Astrocyte of the cerebellum (primary cell): ENCODE measurements at regions not wholly inside any gene's neighbourhood (a gene's known extent, or its start where the extent isn't known, plus 50 kb on each side); places are given as distances from the start of the nearest gene placed in this dataset.

Source experiments
- DNase-seq: peaks from one replicate; pipeline ENCODE4 v3.0.0-alpha.2; 2011; ENCODE audit warnings: low read depth
- H3K4me3 ChIP-seq: 2 replicates; pipeline ENCODE4 v1.5.1; 2011; ENCODE audit warnings: mild to moderate bottlenecking, low read depth, low read length, moderate library complexity
- CTCF ChIP-seq: IDR thresholded peaks from 2 replicates; pipeline ENCODE4 v1.5.1; 2012; ENCODE audit warnings: low read length, low read depth, moderate library complexity, mild to moderate bottlenecking; ENCODE audit errors: missing control alignments
- in situ Hi-C: cut with HindIII; loops from 2 replicates; pipeline ENCODE4 v1.10.0; 2017; ENCODE audit warnings: low sequenced_read_pairs

GRCh38 chr22:27194096-27194748, 536.8 kb downstream of the MIAT start:
- no peak overlapping the region for H3K4me3 ChIP-seq
- in situ Hi-C loops = no loop called here
- no peak for DNase-seq
- TF ChIP-seq CTCF = no peak

GRCh38 chr22:27195094-27195493, 537.7 kb downstream of the MIAT start:
- in situ Hi-C loops = no loop called here
- H3K4me3 ChIP-seq = no peak overlapping the region
- no peak for DNase-seq
- TF ChIP-seq CTCF = no peak

- in situ Hi-C loops = no loop called here
- no peak for TF ChIP-seq CTCF
- no peak for DNase-seq
- no peak overlapping the region for H3K4me3 ChIP-seq
These were observed 538.1 kb downstream of the MIAT start for GRCh38 chr22:27195494-27195893.

- no peak for TF ChIP-seq CTCF
- DNase-seq = no peak
- in situ Hi-C loops = no loop called here
- no peak overlapping the region for H3K4me3 ChIP-seq
These were observed 539.2 kb downstream of the MIAT start for GRCh38 chr22:27196606-27197005.

GRCh38 chr22:27197052-27197451, 539.7 kb downstream of the MIAT start:
- DNase-seq = no peak
- in situ Hi-C loops = no loop called here
- TF ChIP-seq CTCF = no peak
- no peak overlapping the region for H3K4me3 ChIP-seq

- TF ChIP-seq CTCF = no peak
- in situ Hi-C loops = no loop called here
- no peak for DNase-seq
- no peak overlapping the region for H3K4me3 ChIP-seq
These were observed 540.2 kb downstream of the MIAT start for GRCh38 chr22:27197618-27198017.
